H1 (cell line): ENCODE measurements at regions not wholly inside any gene's neighbourhood (a gene's known extent, or its start where the extent isn't known, plus 50 kb on each side); places are given as distances from the start of the nearest gene placed in this dataset.
"Not testable (repeated sequence)": the region's sequence is repeated elsewhere in the genome, so short reads cannot be mapped to it uniquely, and the experiment has no call there.

Source experiments
- CTCF ChIA-PET: fragments of 300-600 bp; sonication (Branson Sonifier 250); formaldehyde crosslinking; loops from one replicate; lab custom pipeline; 2021; ENCODE audit not compliant: partially characterized antibody; lab: Charles Lee
- POLR2A ChIA-PET: fragments of 300-600 bp; sonication (Branson Sonifier 250); formaldehyde crosslinking; loops from one replicate; lab custom pipeline; 2021; ENCODE audit warnings: inconsistent platforms; ENCODE audit not compliant: partially characterized antibody; lab: Charles Lee
- DNase-seq, 2 experiments: peaks; one replicate each; pipeline versions ENCODE4 v3.0.0 to v3.0.0-alpha.2; 2010 to 2022; ENCODE audit warnings: low spot score in 2 of 2, low read depth in 1 of 2, mixed read lengths in 1 of 2
- FAIRE-seq: peaks from 2 replicates; lab custom pipeline; 2011; peaks lifted over from hg19 to GRCh38; lab: Jason Lieb, UNC
- H2AFZ ChIP-seq: 2 replicates; pipeline ENCODE4 v1.8.1; 2012; ENCODE audit warnings: low read length, inconsistent platforms
- H2AK5ac ChIP-seq: 2 replicates; pipeline ENCODE4 v1.6.1; 2013; ENCODE audit warnings: low read depth, low read length
- H2BK120ac ChIP-seq: replicated peaks from 2 replicates; pipeline ENCODE3; 2013; ENCODE audit warnings: low read depth, low read length, inconsistent platforms
- H2BK12ac ChIP-seq: 2 replicates; pipeline ENCODE4 v1.6.1; 2013; ENCODE audit warnings: low read depth, low read length
- H2BK15ac ChIP-seq: 2 replicates; pipeline ENCODE4 v1.6.1; 2013; ENCODE audit warnings: low read length
- H2BK20ac ChIP-seq: 2 replicates; pipeline ENCODE4 v1.6.1; 2013; ENCODE audit warnings: low read length
- H2BK5ac ChIP-seq: 2 replicates; pipeline ENCODE4 v1.6.1; 2013; ENCODE audit warnings: low read depth, low read length
- H3K14ac ChIP-seq: 2 replicates; pipeline ENCODE4 v1.6.1; 2013; ENCODE audit warnings: inconsistent platforms; ENCODE audit not compliant: insufficient read length
- H3K18ac ChIP-seq: 2 replicates; pipeline ENCODE4 v1.6.1; 2013; ENCODE audit warnings: low read length; ENCODE audit errors: extremely low read depth
- H3K23ac ChIP-seq: 2 replicates; pipeline ENCODE4 v1.6.1; 2013; ENCODE audit warnings: inconsistent platforms; ENCODE audit not compliant: insufficient read length
- H3K23me2 ChIP-seq: 2 replicates; pipeline ENCODE4 v1.6.1; 2013; ENCODE audit warnings: low read depth, low read length
- H3K27ac ChIP-seq: 2 replicates; pipeline ENCODE4 v1.6.1; 2011; ENCODE audit warnings: low read depth, low read length, inconsistent platforms
- H3K27me3 ChIP-seq, 4 experiments: replicated peaks in 1 of 4; 1 replicate in 1 of 4; 2 replicates in 3 of 4; pipeline versions ENCODE4 v1.6.1 to v1.8.1; 2011 to 2013; ENCODE audit warnings: low read length in 3 of 4, mild to moderate bottlenecking in 3 of 4, inconsistent platforms in 2 of 4, mixed read lengths in 2 of 4, moderate library complexity in 1 of 4; ENCODE audit not compliant: control insufficient read depth in 3 of 4, insufficient read depth in 3 of 4; ENCODE audit errors: extremely low read depth in 1 of 4
- H3K36me3 ChIP-seq, 4 experiments: 2 replicates each; pipeline versions ENCODE4 v1.6.1 to v1.8.1; 2011 to 2013; ENCODE audit warnings: mild to moderate bottlenecking in 4 of 4, low read length in 3 of 4, moderate library complexity in 2 of 4, control low read depth in 1 of 4, inconsistent platforms in 1 of 4; ENCODE audit not compliant: insufficient read depth in 4 of 4, control insufficient read depth in 2 of 4
- H3K4ac ChIP-seq: replicated peaks from 2 replicates; pipeline ENCODE3; 2013; ENCODE audit warnings: low read length, low read depth, mixed read lengths, inconsistent platforms; ENCODE audit not compliant: insufficient read length
- H3K4me1 ChIP-seq, 4 experiments: replicated peaks in 1 of 4; 1 replicate in 1 of 4; 2 replicates in 3 of 4; pipeline versions ENCODE4 v1.6.1 to v1.8.1; 2011 to 2013; ENCODE audit warnings: low read length in 3 of 4, inconsistent platforms in 2 of 4, mixed read lengths in 1 of 4; ENCODE audit not compliant: insufficient read depth in 4 of 4, control insufficient read depth in 3 of 4
- H3K4me2 ChIP-seq, 2 experiments: 2 replicates each; pipeline versions ENCODE4 v1.6.1 to v1.8.1; 2011 to 2013; ENCODE audit warnings: low read depth in 2 of 2, low read length in 2 of 2, control low read depth in 1 of 2, inconsistent platforms in 1 of 2, mild to moderate bottlenecking in 1 of 2; ENCODE audit not compliant: insufficient read depth in 1 of 2
- H3K4me3 ChIP-seq, 4 experiments: fragments of 200-600, 300-600 bp in 1 of 4; sonication (generic), shearing (Covaris generic), sonication (Bioruptor Twin) in 1 of 4; 2 replicates each; pipeline versions ENCODE4 v1.5.1 to v1.8.1; 2011 to 2016; ENCODE audit warnings: low read length in 4 of 4, low read depth in 3 of 4, control low read depth in 2 of 4, inconsistent platforms in 2 of 4, mild to moderate bottlenecking in 2 of 4, mixed read lengths in 1 of 4, moderate library complexity in 1 of 4; ENCODE audit not compliant: insufficient read depth in 2 of 4; ENCODE audit errors: extremely low read depth in 1 of 4
- H3K56ac ChIP-seq: replicated peaks from 2 replicates; pipeline ENCODE3; 2013; ENCODE audit warnings: low read depth, mild to moderate bottlenecking, mixed read lengths, low read length, inconsistent platforms; ENCODE audit not compliant: insufficient read length
- H3K79me1 ChIP-seq: 2 replicates; pipeline ENCODE4 v1.6.1; 2013; ENCODE audit warnings: low read depth, low read length, control low read depth
- H3K79me2 ChIP-seq, 2 experiments: 2 replicates each; pipeline versions ENCODE4 v1.6.1 to v1.8.1; 2012 to 2013; ENCODE audit warnings: low read length in 2 of 2, mild to moderate bottlenecking in 2 of 2, inconsistent platforms in 1 of 2; ENCODE audit not compliant: insufficient read depth in 2 of 2, control insufficient read depth in 1 of 2
- H3K9ac ChIP-seq, 4 experiments: replicated peaks in 1 of 4; 1 replicate in 1 of 4; 2 replicates in 3 of 4; pipeline versions ENCODE4 v1.6.1 to v1.8.1; 2011 to 2013; ENCODE audit warnings: low read depth in 3 of 4, low read length in 3 of 4, control low read depth in 2 of 4, mild to moderate bottlenecking in 2 of 4, moderate library complexity in 2 of 4, inconsistent platforms in 1 of 4; ENCODE audit errors: extremely low read depth in 1 of 4
- H3K9me3 ChIP-seq, 2 experiments: 2 replicates each; pipeline versions ENCODE4 v1.6.1 to v1.8.1; 2012 to 2013; ENCODE audit warnings: mild to moderate bottlenecking in 2 of 2, moderate library complexity in 2 of 2, control low read depth in 1 of 2, inconsistent platforms in 1 of 2, low read depth in 1 of 2, low read length in 1 of 2, mixed read lengths in 1 of 2; ENCODE audit not compliant: insufficient read depth in 2 of 2
- H4K20me1 ChIP-seq, 2 experiments: replicated peaks in 1 of 2; 2 replicates each; pipeline versions ENCODE3 to v1.8.1; 2011 to 2013; ENCODE audit warnings: inconsistent platforms in 2 of 2, low read length in 2 of 2, mild to moderate bottlenecking in 1 of 2; ENCODE audit not compliant: insufficient read depth in 2 of 2, control insufficient read depth in 1 of 2
- H4K5ac ChIP-seq: 2 replicates; pipeline ENCODE4 v1.6.1; 2013; ENCODE audit warnings: low read length, low read depth, mixed read lengths, inconsistent platforms; ENCODE audit not compliant: insufficient read length
- H4K8ac ChIP-seq: 2 replicates; pipeline ENCODE4 v1.8.0; 2013; ENCODE audit warnings: mild to moderate bottlenecking, moderate library complexity, low read length, inconsistent platforms; ENCODE audit not compliant: insufficient read depth; ENCODE audit errors: extremely low read depth
- H4K91ac ChIP-seq: replicated peaks from 2 replicates; pipeline ENCODE3; 2013; ENCODE audit warnings: low read length, mixed read lengths, inconsistent platforms; ENCODE audit not compliant: insufficient read length
- YY1 ChIP-seq: IDR thresholded peaks from 2 replicates; pipeline ENCODE4 v1.6.1; 2011; ENCODE audit warnings: low read depth, mild to moderate bottlenecking, low read length
- WGBS, 2 experiments: shearing (Covaris generic) in 1 of 2; methylation state at CpG; one replicate each; pipeline versions ENCODE4 v1.1.6 to v1.1.7; 2013 to 2015; ENCODE audit warnings: low lambda C conversion rate in 2 of 2, mixed read lengths in 2 of 2, inconsistent platforms in 1 of 2, low coverage in 1 of 2, missing lambda C conversion rate in 1 of 2; ENCODE audit not compliant: insufficient replicate concordance in 2 of 2, insufficient coverage in 1 of 2, insufficient read length in 1 of 2; ENCODE audit errors: extremely low coverage in 1 of 2, missing lambda C conversion rate in 1 of 2; 5-methylcytosine and 5-hydroxymethylcytosine counted together

DNA sequence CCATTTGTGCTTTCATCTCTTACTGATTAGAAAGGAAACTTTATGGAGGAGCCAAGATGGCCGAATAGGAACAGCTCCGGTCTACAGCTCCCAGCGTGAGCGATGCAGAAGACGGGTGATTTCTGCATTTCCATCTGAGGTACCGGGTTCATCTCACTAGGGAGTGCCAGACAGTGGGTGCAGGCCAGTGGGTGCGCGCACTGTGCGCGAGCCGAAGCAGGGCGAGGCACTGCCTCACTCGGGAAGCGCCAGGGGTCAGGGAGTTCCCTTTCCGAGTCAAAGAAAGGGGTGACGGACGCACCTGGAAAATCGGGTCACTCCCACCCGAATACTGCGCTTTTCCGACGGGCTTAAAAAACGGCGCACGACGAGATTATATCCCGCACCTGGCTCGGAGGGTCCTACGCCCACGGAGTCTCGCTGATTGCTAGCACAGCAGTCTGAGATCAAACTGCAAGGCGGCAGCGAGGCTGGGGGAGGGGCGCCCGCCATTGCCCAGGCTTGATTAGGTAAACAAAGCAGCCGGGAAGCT is 63.5 kb upstream of the SH3GL3 start:
- 0 out of 2 replicates have a peak, but pooled peaks have one; percentile 31 for TF ChIP-seq YY1
- H3K18ac ChIP-seq, H4K8ac ChIP-seq, H2BK12ac ChIP-seq, H4K91ac ChIP-seq, H3K27ac ChIP-seq, H2BK5ac ChIP-seq, H3K9ac ChIP-seq, H3K4ac ChIP-seq, H2AK5ac ChIP-seq, FAIRE-seq, H2AFZ ChIP-seq, H2BK15ac ChIP-seq, H3K23ac ChIP-seq, H4K5ac ChIP-seq, CTCF ChIA-PET, H3K36me3 ChIP-seq, H3K79me2 ChIP-seq, H3K23me2 ChIP-seq, H4K20me1 ChIP-seq, H3K14ac ChIP-seq, H3K4me1 ChIP-seq, H3K56ac ChIP-seq, H2BK20ac ChIP-seq, H3K4me2 ChIP-seq, H3K9me3 ChIP-seq, H2BK120ac ChIP-seq, H3K79me1 ChIP-seq: not testable (repeated sequence)
- peak overlapping the region in 1 of 4 experiments; percentile 22; a peak in 1 of 8 replicates for H3K4me3 ChIP-seq
- peaks cover 0 to 20% (median 14%) of the 10 kb centered on the region in 4 experiments; a peak in 6 of 7 replicates for H3K27me3 ChIP-seq
- POLR2A ChIA-PET = interaction anchor here (1.2 to 1.8 kb wide), 3 partner anchors 8 to 26 kb away, joined by 3 to 4 read pairs (median 3); no protein-coding TSS in a partner anchor
- peak in 1 of 2 experiments; percentile 79 for DNase-seq
- 71% methylated on average over 24 of the region's 36 CpGs; no CpG with 5 or more reads in 1 of the 2 experiments for WGBS, 2 experiments
